Trophoblast cell (in vitro differentiated cells and primary cell): ENCODE measurements at regions not wholly inside any gene's neighbourhood (a gene's known extent, or its start where the extent isn't known, plus 50 kb on each side); places are given as distances from the start of the nearest gene placed in this dataset.

Source experiments
- DNase-seq, 2 donors: peaks; one replicate each; pipeline ENCODE4 v3.0.0-alpha.2; 2016
- H2AFZ ChIP-seq: 2 replicates; pipeline ENCODE4 v1.6.1; 2013; ENCODE audit warnings: low read length, moderate library complexity, mild to moderate bottlenecking; ENCODE audit not compliant: insufficient read depth, poor library complexity
- H2AK5ac ChIP-seq: 2 replicates; pipeline ENCODE4 v1.6.1; 2013; ENCODE audit warnings: mild to moderate bottlenecking, low read length
- H2BK120ac ChIP-seq: 2 replicates; pipeline ENCODE4 v1.6.1; 2013; ENCODE audit warnings: low read length, mild to moderate bottlenecking, moderate library complexity; ENCODE audit not compliant: insufficient read depth, poor library complexity
- H2BK12ac ChIP-seq: 2 replicates; pipeline ENCODE4 v1.6.1; 2013; ENCODE audit warnings: mild to moderate bottlenecking, low read length, moderate library complexity
- H2BK5ac ChIP-seq: 2 replicates; pipeline ENCODE4 v1.6.1; 2013; ENCODE audit warnings: low read length, low read depth, moderate library complexity, mild to moderate bottlenecking; ENCODE audit not compliant: poor library complexity
- H3K14ac ChIP-seq: 2 replicates; pipeline ENCODE4 v1.6.1; 2013; ENCODE audit warnings: mild to moderate bottlenecking, low read length
- H3K18ac ChIP-seq: 2 replicates; pipeline ENCODE4 v1.6.1; 2013; ENCODE audit warnings: mild to moderate bottlenecking, low read length
- H3K23ac ChIP-seq: 2 replicates; pipeline ENCODE4 v1.6.1; 2013; ENCODE audit warnings: low read length
- H3K27ac ChIP-seq: 2 replicates; pipeline ENCODE4 v1.5.1; 2013; ENCODE audit warnings: low read depth, mild to moderate bottlenecking, inconsistent platforms, low read length, moderate library complexity
- H3K27me3 ChIP-seq: 2 replicates; pipeline ENCODE4 v1.6.1; 2013; ENCODE audit warnings: inconsistent platforms, mild to moderate bottlenecking, low read length, moderate library complexity; ENCODE audit not compliant: insufficient read depth
- H3K36me3 ChIP-seq, 2 experiments: 1 replicate in 1 of 2; 2 replicates in 1 of 2; pipeline ENCODE4 v1.6.1; 2013; ENCODE audit warnings: low read length in 2 of 2, mild to moderate bottlenecking in 2 of 2, moderate library complexity in 1 of 2; ENCODE audit not compliant: insufficient read depth in 2 of 2, control insufficient read depth in 1 of 2
- H3K4ac ChIP-seq: 2 replicates; pipeline ENCODE4 v1.6.1; 2013; ENCODE audit warnings: low read depth, mild to moderate bottlenecking, low read length, moderate library complexity
- H3K4me1 ChIP-seq, 2 experiments: 1 replicate in 1 of 2; 2 replicates in 1 of 2; pipeline ENCODE4 v1.6.1; 2013; ENCODE audit warnings: low read length in 2 of 2, mild to moderate bottlenecking in 2 of 2, moderate library complexity in 1 of 2; ENCODE audit not compliant: insufficient read depth in 2 of 2, control insufficient read depth in 1 of 2
- H3K4me2 ChIP-seq: 2 replicates; pipeline ENCODE4 v1.6.1; 2013; ENCODE audit warnings: inconsistent platforms, mild to moderate bottlenecking, low read length, moderate library complexity
- H3K4me3 ChIP-seq: 2 replicates; pipeline ENCODE4 v1.5.1; 2013; ENCODE audit warnings: mild to moderate bottlenecking, low read depth, low read length, inconsistent platforms
- H3K79me1 ChIP-seq: one replicate; pipeline ENCODE4 v1.6.1; 2013; ENCODE audit warnings: low read length
- H3K79me2 ChIP-seq: 2 replicates; pipeline ENCODE4 v1.6.1; 2013; ENCODE audit warnings: low read length, mild to moderate bottlenecking; ENCODE audit not compliant: control insufficient read depth, insufficient read depth, poor library complexity
- H3K9ac ChIP-seq: 2 replicates; pipeline ENCODE4 v1.6.1; 2013; ENCODE audit warnings: mild to moderate bottlenecking, low read length
- H3K9me3 ChIP-seq: 2 replicates; pipeline ENCODE4 v1.6.1; 2013; ENCODE audit warnings: low read depth, mild to moderate bottlenecking, control low read depth, inconsistent platforms, low read length; ENCODE audit not compliant: insufficient read depth
- H4K12ac ChIP-seq: 2 replicates; pipeline ENCODE4 v1.6.1; 2013; ENCODE audit warnings: low read depth, mild to moderate bottlenecking, low read length, moderate library complexity
- H4K8ac ChIP-seq: 2 replicates; pipeline ENCODE4 v1.6.1; 2013; ENCODE audit warnings: low read depth, mild to moderate bottlenecking, low read length, moderate library complexity
- H4K91ac ChIP-seq: one replicate; pipeline ENCODE4 v1.6.1; 2013; ENCODE audit warnings: low read depth, mild to moderate bottlenecking, low read length, moderate library complexity
- WGBS: extraction: QIAGEN DNeasy Blood & Tissue Kit; methylation state at CpG from one replicate; pipeline ENCODE4 v1.1.7; 2013; ENCODE audit warnings: missing lambda C conversion rate; ENCODE audit not compliant: insufficient read length, insufficient coverage; ENCODE audit errors: extremely low coverage; 5-methylcytosine and 5-hydroxymethylcytosine counted together

- Histone ChIP-seq H3K4me1 (no peaks in the 10 kb centered on the region), H3K9ac (peak overlapping the region; percentile 55), H4K12ac (no peak overlapping the region), H3K4me3 (no peak overlapping the region), H2BK5ac (no peak overlapping the region), H3K9me3 (no peaks in the 10 kb centered on the region), H3K4me2 (no peak overlapping the region), H3K27me3 (no peaks in the 10 kb centered on the region), H2AK5ac (no peak overlapping the region), H3K79me1 (no peaks in the 10 kb centered on the region), H4K8ac (no peak overlapping the region), H2BK12ac (no peak overlapping the region), H3K18ac (no peak overlapping the region), H3K14ac (no peak overlapping the region), H2BK120ac (no peak overlapping the region), H4K91ac (no peak overlapping the region), H3K79me2 (no peaks in the 10 kb centered on the region), H3K23ac (no peak overlapping the region), H2AFZ (no peak overlapping the region), H3K4ac (no peak overlapping the region), H3K36me3 (no peaks in the 10 kb centered on the region), H3K27ac (no peak overlapping the region)
- no peak for DNase-seq
- WGBS, result no CpG with 5 or more reads among the region's 8 CpGs
Observed at GRCh38 chr9:1201901-1202300, 151.7 kb downstream of the DMRT2 start.

DNA sequence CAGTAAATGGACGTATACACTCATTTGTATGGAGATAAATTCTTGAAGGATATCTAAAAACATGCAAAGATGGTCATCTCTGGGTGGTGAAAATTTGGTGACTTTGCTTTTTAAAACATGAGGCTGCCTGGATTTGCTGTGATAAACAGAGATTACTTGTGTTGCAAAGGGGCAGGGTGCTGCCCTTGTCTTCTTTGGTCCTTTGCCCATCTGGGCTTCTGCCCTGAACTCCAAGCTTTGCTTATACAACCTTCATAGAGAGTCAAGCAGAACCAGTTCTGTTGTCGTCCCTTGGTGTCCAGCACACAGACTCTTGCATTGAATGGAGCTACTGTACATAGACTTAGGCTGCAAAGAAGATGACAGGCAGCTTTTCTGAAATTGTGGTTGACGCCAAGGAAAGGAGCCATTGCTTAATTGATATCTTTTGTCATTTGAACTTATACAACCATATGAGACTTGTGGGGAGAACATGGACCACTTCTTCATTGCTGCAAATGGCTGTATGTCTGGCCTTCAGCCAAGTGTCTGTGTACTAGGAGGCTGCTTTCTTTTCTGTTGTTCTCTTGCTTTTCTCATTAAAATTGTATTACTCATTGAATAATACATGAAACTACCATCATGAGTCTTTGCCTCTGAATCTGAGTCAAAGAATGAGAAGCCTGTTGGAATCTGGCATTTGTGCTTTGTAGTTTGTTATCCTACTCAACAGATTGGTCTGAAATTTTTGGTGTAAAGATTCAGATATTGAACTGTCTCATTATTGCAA, 152.5 kb downstream of the DMRT2 start:
- Histone ChIP-seq H4K12ac (no peak overlapping the region), H2AFZ (no peak overlapping the region), H3K18ac (no peak overlapping the region), H3K14ac (no peak overlapping the region), H3K79me1 (no peaks in the 10 kb centered on the region), H3K23ac (no peak overlapping the region), H2BK12ac (no peak overlapping the region), H3K27me3 (no peaks in the 10 kb centered on the region), H3K79me2 (no peaks in the 10 kb centered on the region), H2AK5ac (no peak overlapping the region), H3K27ac (no peak overlapping the region), H2BK120ac (no peak overlapping the region), H2BK5ac (no peak overlapping the region), H3K9ac (no peak overlapping the region), H3K9me3 (no peaks in the 10 kb centered on the region), H4K91ac (no peak overlapping the region), H3K4me1 (no peaks in the 10 kb centered on the region), H3K4ac (no peak overlapping the region), H3K4me2 (no peak overlapping the region), H3K36me3 (no peaks in the 10 kb centered on the region), H4K8ac (no peak overlapping the region), H3K4me3 (no peak overlapping the region)
- no CpG with 5 or more reads among the region's 3 CpGs for WGBS
- no peak for DNase-seq

DNA sequence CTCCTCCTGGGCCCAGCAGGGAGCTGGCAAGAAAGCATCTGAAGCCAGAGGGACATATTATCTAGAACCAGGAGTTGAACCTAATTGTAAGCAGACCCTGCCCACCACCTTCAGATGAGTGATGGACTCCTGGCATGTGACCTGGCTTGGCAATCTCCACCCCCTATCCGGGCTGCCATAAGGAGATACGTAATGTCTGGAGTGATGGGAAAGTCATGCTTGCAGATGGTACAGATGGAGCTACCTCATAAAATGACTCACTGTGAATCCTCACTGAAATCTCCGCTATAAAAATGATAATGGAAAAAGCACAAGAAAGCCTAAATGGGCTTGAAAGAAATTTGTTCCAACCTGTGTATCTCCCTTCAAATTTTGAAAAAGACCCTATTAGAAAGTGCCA, 157.5 kb downstream of the DMRT2 start:
- H4K91ac ChIP-seq, result no peak overlapping the region

GRCh38 chr9:1208157-1208556, 158.0 kb downstream of the DMRT2 start:
- H3K27me3 ChIP-seq, result no peaks in the 10 kb centered on the region
- H3K23ac ChIP-seq, result no peak overlapping the region
- peak in 1 of 2 donors; percentile 3 for DNase-seq
- H3K4me2 ChIP-seq, result no peak overlapping the region
- H3K79me2 ChIP-seq, result no peaks in the 10 kb centered on the region
- H2BK5ac ChIP-seq, result no peak overlapping the region
- H3K14ac ChIP-seq, result no peak overlapping the region
- no peak overlapping the region for H3K27ac ChIP-seq
- H2AK5ac ChIP-seq, result no peak overlapping the region
- no peaks in the 10 kb centered on the region for H3K79me1 ChIP-seq
- no peak overlapping the region for H3K4me3 ChIP-seq
- H2BK12ac ChIP-seq, result no peak overlapping the region
- H3K9ac ChIP-seq, result no peak overlapping the region
- H3K9me3 ChIP-seq, result peaks cover 1% of the 10 kb centered on the region
- no peak overlapping the region for H3K4ac ChIP-seq
- no peak overlapping the region for H4K91ac ChIP-seq
- no peaks in the 10 kb centered on the region for H3K4me1 ChIP-seq
- no peak overlapping the region for H2BK120ac ChIP-seq
- H3K18ac ChIP-seq, result no peak overlapping the region
- no peak overlapping the region for H4K8ac ChIP-seq
- no peaks in the 10 kb centered on the region for H3K36me3 ChIP-seq
- WGBS, result no CpG with 5 or more reads among the region's 2 CpGs
- H4K12ac ChIP-seq, result no peak overlapping the region
- H2AFZ ChIP-seq, result no peak overlapping the region

More for the DNA sequence above, 157.5 kb downstream of the DMRT2 start:
- H2BK5ac ChIP-seq, result no peak overlapping the region
- no peaks in the 10 kb centered on the region for H3K36me3 ChIP-seq
- H3K79me1 ChIP-seq, result no peaks in the 10 kb centered on the region
- no peak overlapping the region for H2AFZ ChIP-seq
- H3K14ac ChIP-seq, result no peak overlapping the region
- no peak overlapping the region for H3K4me2 ChIP-seq
- H3K4me1 ChIP-seq, result no peaks in the 10 kb centered on the region
- no peak overlapping the region for H3K27ac ChIP-seq
- no peak overlapping the region for H4K8ac ChIP-seq
- no peak overlapping the region for H3K9ac ChIP-seq
- H3K9me3 ChIP-seq, result peaks cover 1% of the 10 kb centered on the region
- no peak overlapping the region for H3K4ac ChIP-seq
- no peak overlapping the region for H2AK5ac ChIP-seq
- DNase-seq, result no peak
- H3K79me2 ChIP-seq, result no peaks in the 10 kb centered on the region
- H3K23ac ChIP-seq, result no peak overlapping the region
- H4K12ac ChIP-seq, result no peak overlapping the region
- no peak overlapping the region for H2BK120ac ChIP-seq
- no CpG with 5 or more reads among the region's 3 CpGs for WGBS
- no peak overlapping the region for H3K4me3 ChIP-seq
- H3K27me3 ChIP-seq, result no peaks in the 10 kb centered on the region
- no peak overlapping the region for H2BK12ac ChIP-seq
- H3K18ac ChIP-seq, result no peak overlapping the region
